ENCODE measurements at regions not wholly inside any gene's neighbourhood (a gene's known extent, or its start where the extent isn't known, plus 50 kb on each side); places are given as distances from the start of the nearest gene placed in this dataset.

DNA sequence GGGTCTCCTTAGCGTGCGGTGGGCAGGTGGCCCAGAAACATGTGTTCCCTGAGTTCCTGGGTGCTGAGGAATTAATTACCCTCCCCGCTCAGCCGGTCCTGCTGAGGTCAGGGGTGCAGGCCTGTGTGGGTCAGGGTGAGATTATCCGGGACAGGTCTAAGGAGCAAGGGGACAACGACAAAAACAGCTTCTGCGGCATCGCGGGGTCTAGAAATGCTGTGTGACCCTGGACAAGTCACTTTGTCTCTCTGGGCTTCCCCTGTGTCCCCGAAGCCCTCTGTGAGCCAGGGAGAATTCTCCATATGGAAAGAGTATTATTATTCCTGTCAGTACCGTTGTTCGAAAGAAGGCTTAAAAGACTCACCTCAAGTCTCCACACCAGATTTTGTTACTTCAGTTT, 186.1 kb downstream of the MN1 start:
- no peak for DNase-seq

DNA sequence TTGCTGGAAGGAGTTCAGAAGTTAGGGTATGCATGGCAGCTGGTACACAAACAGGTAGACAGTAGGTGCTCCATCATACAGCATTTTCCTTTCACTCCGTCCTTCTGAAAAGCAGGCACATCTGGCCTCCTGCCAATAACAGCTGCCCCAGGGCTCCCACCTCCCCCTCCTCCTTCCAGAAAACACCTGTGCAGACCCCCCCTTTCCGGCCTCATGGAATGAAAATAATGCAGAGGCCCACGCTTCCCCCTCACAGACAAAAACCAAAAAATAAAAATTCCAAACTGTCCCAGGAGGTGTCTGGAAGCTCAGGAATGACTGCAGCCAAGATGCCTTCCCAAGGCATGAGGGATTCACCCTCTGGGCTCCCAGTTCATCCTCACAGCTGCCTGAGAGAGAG, 185.5 kb downstream of the MN1 start:
- no peak for DNase-seq

DNA sequence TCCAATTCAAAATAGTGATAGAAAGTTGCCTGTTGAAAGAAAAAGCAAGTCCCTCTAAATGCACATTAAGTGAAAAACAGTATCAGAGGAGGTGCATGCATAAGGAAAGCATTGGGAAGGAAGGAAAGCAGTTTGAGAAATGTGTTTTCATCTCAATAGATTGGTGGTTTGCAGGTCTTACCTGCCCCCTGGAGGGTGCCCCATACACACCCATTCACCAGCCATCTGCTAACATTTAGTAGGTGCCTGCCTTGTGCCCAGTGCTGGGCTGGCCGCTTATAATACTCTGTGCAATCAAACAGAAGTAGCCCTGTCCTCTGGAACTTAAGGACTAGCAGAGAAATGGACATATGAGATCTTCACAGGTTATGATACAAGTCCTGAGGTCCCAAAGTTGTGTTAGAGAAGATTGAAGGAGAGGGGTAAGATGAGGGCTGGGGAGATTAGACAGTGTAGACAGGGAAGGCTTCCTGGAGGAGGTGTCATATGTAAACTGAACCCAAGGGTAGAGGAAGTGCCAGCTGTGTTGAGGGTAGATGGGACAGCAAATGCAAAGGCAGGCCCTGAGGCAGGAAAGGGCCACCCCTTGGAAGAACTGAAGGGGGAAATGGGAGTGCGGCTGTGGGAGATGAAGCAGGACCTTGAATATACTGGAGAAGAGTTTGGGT, 184.2 kb downstream of the MN1 start:
- no peak for DNase-seq

DNA sequence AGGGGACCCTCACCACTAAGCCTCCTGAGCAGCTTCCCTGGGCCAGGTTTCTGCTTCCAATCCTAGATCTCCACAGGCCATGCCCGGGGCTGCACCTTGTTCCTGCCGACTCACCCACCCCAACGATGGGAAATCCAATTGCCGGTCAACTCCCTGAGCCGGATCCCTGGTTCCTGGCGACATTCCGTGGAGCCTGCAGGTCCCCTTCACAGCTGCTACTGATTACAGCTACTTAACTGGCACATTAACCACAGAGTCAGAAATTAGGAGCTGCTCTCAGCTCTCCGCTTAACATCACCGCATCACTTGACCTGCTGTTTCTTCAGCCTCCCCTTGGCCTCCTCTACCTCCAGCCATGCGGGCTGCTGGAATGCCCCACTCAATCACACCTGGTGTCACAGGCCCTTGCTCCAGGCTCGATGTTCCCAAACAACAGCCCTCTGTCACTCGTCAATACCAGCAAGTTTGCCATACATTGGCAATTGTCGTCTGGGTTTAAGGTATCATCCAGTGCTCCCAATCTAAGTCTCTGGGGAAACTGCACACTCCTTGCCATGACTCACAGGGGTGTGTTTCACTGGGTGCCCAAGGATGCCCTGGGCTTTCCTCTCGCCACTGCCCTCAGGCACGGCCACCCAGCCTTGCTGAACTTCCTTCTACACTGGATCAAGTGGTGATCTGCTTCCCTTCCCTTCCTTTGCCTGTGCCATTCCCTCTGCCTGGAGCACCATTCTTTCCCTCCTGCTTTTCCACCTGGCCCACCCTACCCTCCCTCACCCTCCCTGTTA, 181.0 kb downstream of the MN1 start:
- no peak for DNase-seq

DNA sequence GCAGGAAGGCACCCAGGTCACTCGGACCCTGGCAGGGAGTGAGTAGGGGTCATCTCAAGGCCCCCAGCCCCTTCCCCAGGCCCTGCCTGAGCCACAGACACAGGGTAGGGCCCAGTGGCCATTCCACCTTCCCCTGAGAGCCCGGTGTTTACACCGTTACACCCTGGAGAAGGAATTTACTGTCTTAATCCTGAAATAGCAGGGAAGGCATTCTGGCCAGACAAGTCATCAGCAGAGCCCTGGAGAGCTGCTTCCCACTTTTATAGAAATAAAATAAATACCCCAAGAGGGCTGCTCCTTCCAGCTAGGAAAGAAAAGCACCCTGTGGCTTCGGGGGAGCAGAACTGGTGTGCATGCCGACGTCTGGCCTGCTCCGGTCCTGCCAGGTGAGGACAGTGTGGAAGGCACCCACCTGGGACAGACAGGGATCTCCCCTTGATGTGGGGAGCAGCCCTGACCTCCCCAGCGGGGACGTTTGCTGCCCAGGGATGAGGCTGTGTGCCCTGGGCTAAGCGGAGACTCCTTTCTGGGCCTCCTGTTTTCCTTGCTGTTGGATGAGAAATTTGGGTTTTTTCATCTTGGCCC, 180.0 kb downstream of the MN1 start:
- DNase-seq, result no peak

DNA sequence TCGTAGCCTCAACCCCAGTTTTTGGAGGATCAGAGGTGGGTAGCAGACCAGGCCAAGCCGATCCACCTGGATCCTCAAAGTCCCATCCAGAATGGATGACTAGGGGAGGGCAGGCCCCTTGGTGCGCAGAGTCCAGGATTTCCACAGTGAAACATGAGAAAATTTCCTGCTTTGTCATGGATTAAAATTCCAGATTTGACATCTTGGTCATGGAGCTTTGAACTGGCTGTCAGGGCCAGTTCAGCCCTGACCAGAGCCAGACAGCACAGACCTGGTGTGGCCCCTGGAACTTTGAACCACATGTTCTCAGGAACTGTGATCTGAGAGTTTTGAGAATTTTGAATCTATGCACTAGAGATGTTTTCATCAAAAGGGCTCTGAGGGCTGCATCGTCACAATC, 177.5 kb downstream of the MN1 start:
- no peak for DNase-seq

DNA sequence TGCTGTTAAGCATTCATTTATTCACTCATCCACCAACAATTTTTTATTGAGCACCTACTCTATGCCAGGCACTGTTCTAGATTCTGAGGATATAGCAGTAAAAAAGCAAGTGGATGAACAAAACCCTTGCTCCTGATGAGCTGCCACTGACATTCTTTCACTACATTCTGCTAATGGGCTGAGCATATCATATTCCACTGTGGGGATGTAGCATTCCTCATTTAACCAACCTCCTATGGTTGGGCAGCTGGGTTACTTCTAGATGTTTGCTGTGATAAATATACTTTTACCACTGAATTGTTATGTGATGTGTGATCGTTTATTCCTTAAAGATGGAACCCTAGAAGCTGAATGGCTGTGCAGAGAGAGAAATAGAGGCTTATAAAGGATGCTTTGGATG, 176.9 kb downstream of the MN1 start:
- DNase-seq, result no peak

DNA sequence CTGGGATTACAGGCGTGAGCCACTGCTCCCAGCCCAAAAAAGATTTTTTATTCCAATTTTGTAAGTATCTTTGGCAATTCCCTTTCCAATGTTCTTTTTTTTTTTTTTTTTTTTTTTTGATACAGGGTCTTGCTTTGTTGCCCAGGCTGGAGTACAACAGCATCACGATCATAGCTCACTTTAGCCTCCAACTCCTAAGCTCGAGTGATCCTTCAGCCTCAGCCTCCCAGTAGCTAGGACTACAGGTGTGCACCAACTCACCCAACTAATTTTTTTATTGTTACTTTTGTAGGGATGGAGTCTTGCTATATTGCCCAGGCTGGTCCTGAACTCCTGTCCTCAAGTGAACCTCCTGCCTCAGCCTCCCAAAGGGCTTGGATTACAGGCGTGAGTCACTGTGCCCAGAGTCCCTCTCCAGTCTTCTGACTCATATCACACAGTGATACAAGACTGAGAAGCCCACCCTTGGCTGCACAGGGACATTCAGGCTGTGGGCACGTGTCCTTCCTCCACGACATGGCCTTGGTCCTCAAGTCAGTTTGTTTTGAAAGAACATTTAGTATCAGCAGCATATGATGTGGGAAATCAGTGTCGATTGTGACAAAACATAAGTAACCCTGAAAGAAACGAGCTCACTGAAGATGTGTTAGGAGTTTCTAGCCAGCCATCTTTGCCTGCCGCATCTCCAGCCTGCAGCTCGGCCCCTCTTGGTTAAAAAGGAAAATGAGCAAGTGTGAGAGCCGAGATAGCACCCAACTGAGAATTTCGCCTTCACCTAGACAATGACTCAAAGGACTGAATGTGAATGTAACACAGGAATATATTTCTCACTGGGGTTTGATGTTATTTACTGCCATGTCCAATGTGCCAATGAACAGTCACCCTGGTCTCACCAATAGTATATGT, 175.5 kb downstream of the MN1 start:
- DNase-seq, result no peak

DNA sequence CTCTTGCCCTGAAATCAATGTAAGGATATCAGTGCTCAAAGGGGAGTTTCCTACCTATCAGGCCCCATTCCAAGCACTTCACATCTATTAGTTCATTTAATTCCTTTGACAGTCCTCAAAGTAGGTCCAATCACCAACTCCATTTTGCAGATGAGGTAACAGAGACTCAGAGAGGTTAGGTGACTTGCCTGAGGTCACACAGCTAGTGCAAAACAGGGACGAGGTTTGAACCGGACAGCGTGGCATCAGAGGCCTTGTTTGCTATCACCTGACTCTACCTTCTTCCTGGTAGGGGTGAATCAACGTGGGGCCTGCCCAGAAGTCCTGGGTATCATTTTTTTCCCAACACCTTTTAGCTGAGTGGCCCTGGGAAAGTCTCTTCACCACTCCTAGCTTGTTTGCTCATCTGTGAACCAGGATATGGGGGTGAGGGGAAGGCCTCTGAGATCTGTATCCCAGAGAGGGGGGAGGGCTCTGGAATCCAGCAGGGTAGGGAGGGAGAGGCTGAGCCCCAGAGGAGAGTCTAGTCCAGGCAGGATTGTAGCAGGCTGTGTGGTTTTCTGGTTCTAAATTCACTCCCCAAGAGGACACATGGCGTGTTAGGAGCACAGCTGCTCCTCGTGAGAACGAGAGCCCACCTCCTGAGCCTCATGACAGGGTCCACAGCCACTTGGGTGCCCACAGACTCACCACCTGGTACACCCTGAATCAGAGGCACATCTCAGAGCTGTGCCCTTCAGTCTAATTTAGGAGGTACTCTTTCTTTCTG, 174.7 kb downstream of the MN1 start:
- DNase-seq, result no peak

DNA sequence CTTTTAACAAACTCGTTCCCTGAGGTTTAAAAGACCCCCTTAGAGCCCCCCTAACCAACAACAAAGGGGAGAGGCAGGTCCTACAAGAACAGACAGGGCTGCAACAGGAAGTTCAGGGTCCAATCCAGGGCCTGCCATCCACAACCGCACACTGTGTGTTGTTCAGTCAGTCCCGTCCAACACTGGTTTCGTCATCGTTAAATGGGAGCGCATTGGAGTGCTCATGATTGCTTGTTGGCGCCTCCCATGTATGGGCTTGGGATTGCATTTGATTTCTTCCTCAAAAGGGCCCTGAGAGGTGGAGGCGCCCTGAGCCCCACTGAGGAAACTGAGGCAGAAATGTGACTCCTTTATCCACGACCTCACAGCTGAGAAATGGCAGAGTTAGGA, 174.1 kb downstream of the MN1 start:
- no peak for DNase-seq

DNA sequence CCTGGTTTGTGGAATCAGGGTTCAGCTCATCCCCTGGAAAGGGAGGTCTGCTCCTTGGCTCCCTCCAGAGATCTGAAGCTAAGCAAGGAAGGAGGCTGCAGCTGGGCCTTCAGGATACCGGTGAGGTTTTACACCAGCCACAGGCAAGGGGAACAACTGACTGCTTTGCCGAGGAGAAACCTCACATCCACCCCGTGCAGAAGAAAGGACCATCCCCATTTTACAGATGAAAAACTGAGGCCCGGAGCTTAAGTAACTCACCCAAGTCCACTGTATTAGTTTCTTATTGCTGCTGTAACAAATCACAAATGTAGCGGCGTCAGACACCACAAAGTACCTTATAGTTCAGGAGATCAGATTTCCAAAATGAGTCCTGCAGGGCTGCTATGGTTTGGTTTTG, 173.7 kb downstream of the MN1 start:
- DNase-seq, result no peak

DNA sequence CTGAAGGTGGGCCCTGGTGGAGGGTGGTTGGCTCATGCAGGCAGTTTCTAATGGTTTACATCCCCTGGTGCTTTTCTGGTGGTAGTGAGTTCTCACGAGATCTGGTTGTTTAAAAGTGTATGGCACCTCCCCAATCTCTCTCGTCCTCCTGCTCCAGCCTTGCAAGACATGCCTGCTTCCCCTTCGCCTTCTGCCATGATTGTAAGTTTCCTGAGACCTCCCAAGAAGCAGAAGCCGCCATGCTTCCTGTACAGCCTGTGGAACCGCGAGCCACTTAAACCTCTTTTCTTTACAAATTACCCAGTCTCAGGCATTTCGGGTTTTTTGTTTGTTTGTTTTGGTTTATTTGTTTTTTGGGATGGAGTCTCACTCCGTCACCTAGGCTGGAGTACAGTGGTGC, 173.2 kb downstream of the MN1 start:
- DNase-seq, result no peak

DNA sequence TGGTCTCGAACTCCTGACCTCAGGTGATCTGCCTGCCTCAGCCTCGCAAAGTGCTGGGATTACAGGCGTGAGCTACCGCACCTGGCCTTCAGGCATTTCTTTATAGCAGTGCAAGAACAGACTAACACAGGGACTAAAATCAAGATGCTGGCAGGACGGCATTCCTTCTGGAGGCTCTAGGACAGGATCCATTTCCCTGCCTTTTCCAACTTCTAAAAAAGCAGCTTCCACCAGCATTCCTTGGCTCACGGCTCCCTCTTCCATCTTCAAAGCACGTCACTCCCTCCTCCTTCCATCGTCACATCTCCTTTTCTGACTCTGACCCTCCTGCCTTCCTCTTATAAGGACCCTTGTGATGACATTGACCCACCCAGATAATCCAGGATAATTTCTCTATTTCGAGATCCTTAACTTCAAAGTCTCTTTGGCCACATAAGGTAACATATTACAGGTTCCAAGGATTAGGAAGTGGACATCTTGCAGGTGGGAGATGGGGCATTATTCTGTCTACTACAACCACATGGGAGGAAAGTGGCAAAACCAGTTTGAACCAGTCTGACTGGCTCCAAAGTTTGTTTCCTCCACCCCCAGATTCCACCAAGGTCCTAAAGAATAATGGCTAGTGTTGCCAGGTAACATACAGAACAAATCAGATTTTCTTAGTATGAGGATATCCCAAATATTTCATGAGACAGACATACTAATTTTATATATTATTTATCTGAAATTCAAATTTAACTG, 172.5 kb downstream of the MN1 start:
- DNase-seq, result no peak

DNA sequence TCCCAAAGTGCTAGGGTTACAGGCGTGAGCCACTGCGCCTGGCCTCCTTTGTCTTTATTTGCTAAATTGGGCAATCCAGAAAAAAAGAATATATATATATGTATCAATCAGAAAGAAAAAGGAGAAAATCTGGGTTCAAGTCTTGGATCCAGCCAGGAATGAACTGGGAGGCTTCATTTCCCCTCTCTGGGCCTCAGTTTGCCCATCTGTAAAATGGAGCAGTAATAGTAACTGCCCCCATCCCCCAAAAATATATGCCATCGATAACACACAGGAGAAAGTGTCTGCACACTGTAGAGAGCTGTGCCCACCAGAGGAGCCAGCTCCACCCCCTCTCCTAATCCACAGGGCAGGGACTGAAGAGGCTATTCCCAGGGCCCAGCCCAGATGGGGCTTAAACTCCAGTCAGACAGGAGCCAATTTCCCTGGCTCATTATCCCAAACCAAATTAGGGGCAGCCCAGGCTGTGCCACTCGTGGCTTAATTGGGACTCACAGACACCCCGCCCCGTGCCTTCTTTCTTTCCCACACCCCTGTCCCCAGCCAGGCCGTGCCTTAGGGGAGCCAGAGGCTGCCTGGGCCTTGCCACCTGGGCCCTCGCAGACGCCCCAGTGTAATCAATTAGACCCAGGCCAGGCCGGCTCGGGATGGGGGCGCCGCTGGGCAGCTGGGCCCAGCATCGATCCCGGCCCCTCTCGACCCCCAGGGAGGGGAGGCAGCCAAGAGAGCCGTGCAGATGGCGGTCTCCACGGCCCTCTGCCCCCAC, 171.5 kb downstream of the MN1 start:
- DNase-seq, result no peak

DNA sequence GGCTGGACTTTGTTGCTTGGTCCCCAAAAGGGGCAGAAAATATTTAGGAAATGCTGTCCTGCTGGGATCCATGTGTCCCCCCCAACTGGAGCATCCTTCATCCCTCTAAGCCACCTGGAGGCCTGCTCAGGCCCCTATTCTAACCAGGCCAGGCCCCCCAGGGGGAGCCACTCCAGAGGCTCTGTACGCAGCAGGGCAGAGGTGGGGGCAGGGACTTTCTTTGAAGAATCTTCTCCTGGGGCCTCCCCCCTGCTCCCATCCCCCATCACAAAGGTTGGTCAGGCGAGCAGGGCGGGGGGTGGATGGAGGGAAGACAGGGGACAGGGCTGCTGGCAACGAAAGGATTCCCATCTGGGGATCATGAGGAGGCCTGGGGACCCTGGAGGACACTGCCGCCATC, 170.8 kb downstream of the MN1 start:
- DNase-seq, result no peak

DNA sequence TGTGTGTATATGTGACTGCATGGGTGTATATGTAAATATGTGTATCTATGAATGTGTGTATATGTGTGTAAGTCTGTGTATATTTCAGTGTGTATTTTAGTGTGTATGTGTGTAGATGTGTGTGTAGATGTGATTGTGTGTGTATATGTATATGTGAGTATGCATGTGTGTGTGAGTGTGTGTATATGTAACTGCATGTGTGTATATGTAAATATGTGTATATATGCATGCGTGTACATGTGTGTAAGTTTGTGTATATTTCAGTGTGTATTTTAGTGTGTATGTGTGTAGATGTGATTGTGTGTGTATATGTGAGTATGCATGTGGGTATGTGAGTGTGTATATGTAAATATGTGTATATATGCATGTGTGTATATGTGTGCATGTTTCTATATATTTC, 169.9 kb downstream of the MN1 start:
- no peak for DNase-seq

DNA sequence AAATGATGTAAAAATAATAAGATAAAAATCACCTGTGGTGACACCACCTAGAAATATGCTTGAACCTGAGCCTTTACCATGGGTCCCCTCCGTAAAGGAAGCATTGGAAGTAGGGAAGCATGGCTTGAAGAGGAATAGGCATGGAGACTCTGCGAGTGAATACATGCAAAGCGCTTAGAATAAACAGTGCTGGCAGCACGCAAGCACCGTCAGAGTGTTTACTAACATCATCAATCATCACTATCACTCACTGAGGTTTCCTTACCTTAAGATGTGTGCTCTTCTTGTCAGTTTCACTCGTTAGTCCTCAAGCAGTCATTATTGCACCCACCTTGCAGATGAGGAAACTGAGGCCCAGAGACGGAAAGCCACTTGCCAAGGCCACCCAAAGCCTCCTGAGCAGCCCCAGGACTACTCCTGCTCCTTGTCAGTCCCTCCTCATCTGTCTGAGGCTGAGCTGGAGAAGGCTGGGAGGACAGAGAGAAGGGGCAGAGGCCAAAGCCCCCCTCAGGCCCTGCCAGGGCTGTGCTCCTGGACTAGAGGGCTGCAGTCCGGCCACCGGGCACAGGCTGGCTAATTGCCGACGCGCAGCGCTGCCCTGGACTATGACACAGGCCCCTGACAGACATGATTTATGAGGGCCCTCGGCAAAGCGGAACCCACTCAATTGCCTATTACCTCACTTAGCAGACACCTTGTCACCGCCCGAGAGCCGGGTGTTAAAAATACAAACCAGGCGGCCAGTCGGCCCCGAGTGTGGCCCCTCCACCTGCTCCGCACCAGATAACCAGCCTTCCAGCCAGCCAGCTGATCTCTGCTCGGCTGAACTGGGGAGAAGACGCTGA, 168.9 kb downstream of the MN1 start:
- no peak for DNase-seq

DNA sequence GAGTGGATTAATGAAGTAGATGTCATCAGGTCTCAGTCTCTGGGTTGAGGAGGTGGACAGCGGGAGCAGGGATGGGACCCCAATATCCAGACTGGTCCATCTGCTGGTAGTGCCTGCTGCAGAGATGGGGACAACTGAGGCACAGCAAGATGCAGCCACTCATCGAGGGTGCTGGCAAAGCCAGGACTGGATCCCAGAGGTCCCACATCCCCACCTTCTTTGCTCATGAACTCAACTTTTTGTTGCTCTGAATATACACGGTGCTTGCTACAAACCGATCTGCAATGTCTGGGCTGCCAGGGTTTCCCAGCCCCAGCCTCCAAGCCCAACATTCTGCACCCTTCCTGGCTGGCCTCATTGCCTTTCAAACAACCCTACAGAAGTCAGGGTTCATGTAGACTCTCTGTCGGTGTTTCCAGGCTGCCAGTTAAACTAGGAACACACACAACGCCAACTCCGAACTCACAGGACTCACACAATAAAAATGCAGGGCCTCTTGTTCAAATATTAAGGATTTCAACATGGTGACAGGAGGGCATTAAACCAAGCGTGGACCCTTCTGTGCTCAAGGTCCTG, 168.2 kb downstream of the MN1 start:
- no peak for DNase-seq

DNA sequence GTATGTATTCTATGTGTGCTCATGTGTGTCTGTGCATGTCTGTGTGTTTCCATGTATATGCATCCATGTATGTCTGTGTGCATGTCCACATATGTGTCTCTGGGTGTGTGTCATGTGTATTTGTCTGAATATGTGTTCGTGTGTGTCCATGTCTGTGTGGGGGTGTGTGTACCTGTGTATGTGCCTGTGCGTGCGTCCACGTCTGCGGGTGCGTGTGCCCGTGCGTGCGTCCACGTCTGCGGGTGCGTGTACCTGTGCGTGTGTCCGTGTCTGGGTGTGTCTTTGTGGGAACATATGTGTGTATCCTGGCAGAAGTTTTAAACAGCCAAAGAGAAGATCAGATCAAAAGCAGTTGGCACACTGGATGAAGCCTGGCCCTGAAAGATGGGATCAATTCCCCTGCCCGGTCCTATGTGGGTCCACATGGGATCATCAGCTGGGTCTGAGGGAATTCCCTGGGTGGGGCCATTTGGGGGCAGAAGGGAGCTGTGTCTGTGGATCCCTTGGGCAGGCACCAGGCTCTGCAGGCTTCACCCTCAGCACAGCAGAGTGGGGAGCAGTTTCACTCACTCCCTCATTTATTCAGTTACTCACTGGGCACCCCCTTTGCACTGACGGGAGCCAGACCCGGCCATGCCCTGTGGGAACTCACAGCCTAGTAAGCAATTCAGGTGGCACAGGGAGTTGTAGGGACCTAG, 167.4 kb downstream of the MN1 start:
- no peak for DNase-seq
